GM21723 (cell line): ENCODE measurements at regions not wholly inside any gene's neighbourhood (a gene's known extent, or its start where the extent isn't known, plus 50 kb on each side); places are given as distances from the start of the nearest gene placed in this dataset.

ENCODE experiments used
- ATAC-seq: cut with Tn5 transposase; IDR thresholded peaks from one replicate; pipeline ENCODE4 v1.9.1; 2021; ENCODE audit warnings: mild to moderate bottlenecking, moderate library complexity; ENCODE audit not compliant: unreplicated experiment

DNA sequence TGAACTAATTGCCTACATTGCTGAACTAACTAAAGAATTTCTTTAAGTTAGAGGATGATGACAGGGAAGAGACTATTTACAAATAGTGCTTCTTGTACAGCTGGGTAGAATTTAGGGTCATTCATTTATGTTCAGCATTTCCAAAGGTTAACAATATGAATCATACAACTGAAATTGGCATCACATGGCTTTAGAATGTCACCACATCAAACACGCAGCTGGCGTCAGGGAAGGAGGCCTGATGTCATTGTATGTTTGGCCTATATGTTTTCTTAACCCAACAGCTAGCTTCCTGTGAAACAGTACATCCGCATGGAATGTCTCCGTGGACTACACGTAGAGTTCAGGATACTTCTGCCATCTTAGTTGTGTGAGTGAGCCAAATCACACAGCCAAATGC is 99.0 kb upstream of the TNFSF11 start:
- ATAC-seq, result no peak

DNA sequence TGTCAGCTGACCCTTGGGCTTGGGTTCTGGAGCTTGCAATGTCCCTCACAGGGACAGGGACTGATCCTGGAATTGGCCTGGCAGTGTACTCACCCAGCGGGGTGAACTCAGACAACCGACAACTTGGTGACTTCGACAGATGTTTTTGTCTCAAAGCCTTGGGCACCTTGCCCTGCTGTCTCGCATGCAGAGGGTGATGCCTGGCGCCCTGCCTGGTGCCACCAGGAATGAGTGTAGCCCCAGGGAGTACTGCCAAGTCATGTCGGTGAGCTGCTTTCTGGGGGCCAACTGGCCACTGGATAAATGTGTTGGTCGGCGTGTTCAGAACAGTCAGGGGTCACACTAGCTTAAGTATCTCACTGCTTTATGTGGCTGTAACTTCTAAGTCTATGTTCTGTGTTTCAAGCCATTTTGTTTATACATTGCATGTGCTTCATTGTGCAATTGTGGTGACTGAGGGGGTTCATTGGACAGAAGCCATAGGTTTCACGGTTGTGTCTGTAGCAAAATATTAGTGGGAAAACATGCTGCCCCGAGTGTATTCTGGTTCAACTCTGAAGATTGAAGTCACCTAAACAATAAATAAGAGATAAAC is 96.3 kb upstream of the TNFSF11 start:
- ATAC-seq, result no peak

DNA sequence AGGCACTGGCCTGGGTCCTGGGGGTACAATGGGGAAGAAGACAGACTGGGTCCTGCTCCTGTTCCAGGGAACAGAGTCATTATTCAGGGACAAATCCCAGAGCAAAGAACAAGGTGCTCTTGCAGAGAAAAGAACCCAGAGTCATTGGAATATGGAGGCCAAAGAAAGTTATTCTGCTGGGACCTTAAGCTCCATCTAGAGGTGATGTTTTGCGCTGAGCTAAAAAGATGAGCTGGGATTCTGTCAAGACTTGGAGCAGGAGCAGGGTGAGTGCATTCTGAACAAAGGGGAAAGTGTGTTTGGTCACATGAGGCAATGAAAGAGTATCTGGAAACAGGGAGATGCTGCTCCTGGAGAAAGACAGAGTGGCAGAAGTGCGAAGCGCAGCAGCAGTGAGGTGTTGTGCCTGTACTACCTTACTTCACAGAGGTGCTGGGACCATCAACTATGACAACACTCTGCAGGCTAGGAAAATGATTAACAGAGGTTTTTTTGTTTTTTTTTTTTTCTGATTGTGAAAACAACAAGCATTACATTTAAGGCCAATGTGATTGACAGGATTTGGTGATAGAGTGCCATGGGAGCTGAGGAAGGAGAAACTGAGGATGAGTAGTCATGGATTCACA is 95.3 kb upstream of the TNFSF11 start:
- ATAC-seq, result no peak

DNA sequence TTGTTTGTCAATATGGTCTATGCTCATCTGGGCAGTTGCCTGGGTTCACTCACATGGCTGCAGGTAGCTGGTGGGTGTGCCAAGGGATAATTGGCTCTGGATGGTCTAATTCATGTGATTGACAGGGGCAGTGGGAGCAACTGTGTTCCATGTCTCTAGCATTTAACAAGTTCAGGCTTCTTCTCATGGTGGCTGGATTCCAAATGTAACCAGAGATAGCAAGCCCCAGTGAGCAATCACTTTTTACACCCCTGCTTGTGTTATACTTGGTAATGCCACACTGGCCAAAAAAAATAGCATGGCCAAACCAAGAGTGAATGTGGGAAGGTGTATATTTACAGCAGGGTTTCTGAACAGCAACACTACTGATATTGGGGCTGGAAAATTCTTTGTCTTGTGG is 89.6 kb upstream of the TNFSF11 start:
- ATAC-seq, result no peak

DNA sequence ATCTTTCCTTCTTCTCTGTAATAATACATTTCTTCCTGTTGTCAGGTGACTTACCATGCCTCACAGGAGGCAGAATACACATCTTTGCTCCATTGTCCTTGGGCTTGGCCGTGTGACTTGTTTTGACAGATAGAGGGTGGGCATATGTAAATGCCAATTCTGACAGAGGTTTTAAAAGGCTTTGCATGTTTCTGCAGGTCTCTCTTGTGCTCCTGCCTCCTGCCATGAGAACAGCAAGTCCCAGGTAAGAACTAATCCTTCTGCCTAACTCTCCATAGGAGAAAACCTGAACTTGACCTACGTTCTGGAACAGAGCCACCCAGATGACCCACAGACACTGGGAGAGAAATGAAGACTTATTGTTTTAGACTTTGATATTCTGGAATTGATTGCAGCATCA is 88.7 kb upstream of the TNFSF11 start:
- ATAC-seq, result no peak

DNA sequence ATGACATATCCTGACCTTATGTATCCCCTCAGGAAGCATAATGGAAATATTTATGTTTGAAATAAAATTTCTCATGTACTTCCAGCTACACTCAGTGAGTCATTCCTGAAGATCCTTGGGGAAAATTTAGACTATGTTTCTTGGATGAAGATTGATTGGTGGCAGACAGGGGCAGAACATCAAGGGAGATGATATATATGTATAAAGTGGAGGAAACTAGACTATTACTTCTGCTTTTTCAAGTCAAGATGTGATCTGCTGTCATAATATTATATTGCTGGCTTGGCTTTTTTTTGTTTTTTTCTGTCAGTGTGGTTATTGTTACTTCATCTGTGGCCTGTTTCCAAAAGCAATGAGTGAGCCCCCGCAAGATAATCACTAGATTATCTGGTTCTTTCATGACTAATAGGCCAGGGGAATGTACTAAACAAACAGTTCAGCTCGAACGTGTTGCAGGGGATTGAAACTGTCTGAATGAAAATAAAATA is 87.2 kb upstream of the TNFSF11 start:
- no peak for ATAC-seq

DNA sequence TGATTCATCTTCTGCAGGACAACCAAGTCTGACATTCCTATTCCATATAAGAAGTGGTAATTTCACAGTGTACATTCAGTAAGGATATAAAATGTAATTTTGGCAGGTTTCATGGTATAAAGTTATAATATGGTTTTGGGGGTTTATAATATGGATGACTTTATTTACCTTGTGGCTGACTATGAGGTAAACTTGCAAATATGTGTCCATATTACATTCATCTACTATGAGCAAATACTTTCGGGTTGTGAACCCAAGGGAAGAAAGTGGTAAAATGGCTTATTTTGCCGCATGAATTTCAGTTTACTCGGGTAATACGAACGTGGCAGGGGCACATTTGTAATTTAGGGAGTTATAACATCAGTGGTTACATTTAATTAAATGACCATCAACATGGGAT is 86.7 kb upstream of the TNFSF11 start:
- ATAC-seq, result no peak

DNA sequence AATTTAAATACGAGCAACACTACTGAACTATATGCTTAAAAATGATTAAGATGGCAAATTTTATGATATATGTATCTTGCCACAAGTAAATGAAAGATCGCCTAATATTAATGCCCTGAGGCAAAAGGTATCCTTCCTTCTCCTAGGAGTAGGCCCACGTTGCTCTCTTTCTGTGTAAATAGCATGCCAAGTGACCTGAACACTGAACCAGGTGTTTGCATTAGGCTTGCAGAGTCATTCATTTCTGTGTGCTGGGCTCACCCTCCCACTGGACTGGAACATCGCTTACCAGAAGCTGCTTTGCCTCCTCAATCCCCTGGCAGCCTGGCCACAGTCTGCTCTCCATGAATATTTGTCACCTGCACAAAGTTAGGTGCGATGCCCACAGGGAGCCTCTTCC is 83.3 kb upstream of the TNFSF11 start:
- ATAC-seq, result no peak

DNA sequence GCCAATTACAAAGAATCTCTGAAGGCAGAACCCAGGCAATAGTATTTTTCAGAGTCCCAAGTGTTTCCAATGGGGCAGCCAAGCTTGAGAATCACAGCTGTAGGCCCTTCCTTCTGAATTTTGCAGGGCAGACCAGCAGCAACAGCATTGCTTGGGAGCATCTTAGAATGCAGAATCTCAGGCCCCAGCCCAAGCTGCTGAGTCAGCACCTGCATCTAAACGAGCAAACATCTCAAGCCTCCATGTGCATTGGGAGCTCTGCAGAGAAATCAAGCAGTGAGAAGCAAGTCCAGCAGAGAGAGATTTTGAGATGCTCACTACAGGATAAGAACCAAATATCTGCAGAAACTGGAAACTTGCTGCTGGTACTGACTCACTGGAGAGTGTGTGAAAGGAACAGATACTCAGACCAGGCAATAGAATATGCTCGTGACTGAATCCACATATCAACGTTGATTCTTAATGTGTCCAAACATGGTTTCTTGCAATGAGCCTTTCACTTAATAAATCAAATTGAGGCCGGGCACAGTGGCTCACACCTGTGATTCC is 81.5 kb upstream of the TNFSF11 start:
- ATAC-seq, result no peak

DNA sequence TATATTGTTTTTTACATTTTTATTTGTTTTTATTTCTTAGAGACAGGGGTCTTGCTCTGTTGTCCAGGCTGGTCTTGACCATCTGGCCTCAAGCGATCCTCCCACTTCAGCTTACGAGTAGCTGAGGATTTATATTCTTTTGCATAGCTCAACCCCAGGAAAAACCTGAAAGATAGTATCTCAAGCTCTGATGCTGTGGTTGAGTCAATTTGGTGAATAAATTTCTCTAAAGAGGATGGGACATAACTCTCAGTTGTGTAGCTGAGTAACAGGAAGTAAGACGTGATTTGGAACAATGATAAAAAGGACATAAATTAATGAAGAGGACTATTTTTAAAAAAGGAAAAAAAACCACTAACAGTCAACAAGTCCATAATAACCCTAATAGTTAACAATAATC is 79.8 kb upstream of the TNFSF11 start:
- ATAC-seq, result no peak

DNA sequence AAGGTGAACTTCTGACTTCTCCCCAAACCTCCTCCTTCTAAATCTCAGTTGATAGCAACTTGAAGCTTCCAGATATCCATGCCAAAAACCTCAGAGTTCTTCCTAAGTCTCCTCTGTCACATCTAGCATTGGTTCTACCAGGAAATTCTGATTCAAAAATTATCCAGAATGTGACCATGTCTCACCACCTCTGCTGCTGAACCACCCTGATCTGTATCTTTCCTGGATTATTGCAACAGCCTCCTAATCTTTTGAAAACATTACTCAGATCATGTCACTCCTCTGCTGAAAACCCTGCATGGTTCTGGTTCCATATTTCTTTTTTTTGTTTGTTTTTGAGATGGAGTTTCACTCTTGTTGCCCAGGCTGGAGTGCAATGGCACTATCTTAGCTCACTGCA is 78.7 kb upstream of the TNFSF11 start:
- ATAC-seq, result no peak

DNA sequence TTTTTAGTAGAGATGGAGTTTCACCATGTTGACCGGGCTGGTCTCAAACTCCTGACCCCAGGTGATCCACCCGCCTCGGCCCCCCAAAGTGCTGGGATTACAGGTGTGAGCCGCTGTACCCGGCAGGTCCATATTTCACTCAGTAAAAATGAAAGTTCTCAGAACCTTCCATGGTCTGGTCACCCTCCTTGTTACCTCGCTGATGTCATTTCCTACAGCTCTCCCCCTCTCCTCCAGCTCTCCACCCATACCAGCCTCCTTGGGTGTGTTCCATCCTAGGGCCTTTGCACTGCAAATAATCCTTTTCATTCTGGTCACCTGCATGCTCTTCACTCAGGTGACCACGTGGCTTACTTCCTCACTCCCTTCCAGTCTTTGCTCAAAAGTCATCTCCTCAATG is 78.2 kb upstream of the TNFSF11 start:
- no peak for ATAC-seq

DNA sequence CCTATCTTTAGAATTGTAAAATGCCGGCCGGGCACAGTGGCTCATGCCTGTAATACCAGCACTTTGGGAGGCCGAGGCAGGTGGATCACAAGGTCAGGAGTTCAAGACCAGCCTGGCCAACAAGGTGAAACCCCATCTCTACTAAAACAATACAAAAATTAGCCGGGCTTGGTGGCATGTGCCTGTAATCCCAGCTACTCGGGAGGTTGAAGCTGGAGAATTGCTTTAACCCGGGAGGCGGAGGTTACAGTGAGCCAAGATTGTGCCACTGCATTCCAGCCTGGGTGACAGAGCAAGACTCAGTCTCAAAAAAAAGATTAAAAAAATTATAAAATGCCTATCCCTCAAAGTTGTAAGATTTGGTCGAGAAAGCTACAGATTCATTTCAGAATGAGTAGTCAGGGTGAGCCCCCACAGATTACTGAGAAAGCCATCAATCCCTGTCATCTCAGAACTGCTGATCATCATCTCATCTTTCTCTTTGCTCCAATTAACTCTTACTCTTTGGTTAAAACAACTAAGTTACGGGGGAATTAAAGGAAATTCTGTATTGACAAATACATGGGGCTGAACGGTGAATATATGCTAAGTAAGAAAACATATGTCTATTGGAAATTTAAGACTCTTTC is 76.9 kb upstream of the TNFSF11 start:
- peak; percentile 45 for ATAC-seq

DNA sequence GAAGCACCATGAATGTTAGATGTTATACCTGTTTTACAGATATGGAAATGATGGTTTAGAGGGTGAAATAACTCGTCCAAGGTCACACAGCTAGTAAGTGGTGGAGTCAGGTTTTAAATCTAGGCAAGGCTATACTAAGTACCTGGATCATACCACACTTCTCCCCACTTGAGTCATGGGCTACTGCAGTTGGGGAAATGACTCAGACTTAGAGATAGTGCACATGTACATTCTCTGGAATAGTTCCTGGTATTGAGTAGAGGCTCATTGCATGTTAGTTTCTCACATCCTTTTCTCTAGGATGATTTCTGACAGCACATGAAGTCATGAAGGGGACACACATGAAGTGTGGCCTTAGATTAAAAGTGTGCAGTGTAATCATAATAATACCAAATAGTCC is 76.2 kb upstream of the TNFSF11 start:
- peak; percentile 95 for ATAC-seq

DNA sequence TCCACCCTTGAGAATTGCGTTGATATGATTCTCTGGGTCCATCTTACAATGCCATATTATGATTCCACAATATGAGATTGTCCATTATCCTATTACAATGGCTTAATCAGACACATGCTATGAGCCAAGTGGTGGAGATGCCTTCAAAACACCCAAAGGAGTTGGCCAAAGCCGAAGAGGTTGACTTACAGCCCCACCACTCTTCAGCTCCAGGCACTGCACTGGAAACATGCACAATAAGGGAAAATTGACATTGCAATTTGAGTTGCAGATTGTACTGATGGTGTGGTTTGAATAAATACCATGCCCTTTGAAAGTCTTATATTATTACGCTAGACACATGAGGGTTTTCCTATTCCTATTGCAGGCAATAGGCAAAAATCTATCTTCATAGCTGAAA is 75.4 kb upstream of the TNFSF11 start:
- no peak for ATAC-seq
